NT2/D1 (cell line): ENCODE measurements at regions not wholly inside any gene's neighbourhood (a gene's known extent, or its start where the extent isn't known, plus 50 kb on each side); places are given as distances from the start of the nearest gene placed in this dataset.

Experiments used
- DNase-seq: peaks from one replicate; pipeline ENCODE4 v3.0.0-alpha.2; 2011; ENCODE audit warnings: low read depth, low spot score
- H3K27me3 ChIP-seq: 2 replicates; pipeline ENCODE4 v1.6.0; 2011; ENCODE audit warnings: mild to moderate bottlenecking; ENCODE audit not compliant: insufficient read length, insufficient read depth
- H3K36me3 ChIP-seq: 2 replicates; pipeline ENCODE4 v1.6.1; 2011; ENCODE audit warnings: mild to moderate bottlenecking, low read length, mixed read lengths; ENCODE audit not compliant: insufficient read depth, insufficient read length
- H3K4me1 ChIP-seq: 2 replicates; pipeline ENCODE4 v1.5.1; 2011; ENCODE audit not compliant: insufficient read depth, insufficient read length
- H3K4me3 ChIP-seq: 2 replicates; pipeline ENCODE4 v1.5.1; 2011; ENCODE audit warnings: low read depth; ENCODE audit not compliant: insufficient read length
- H3K9ac ChIP-seq: 2 replicates; pipeline ENCODE4 v1.6.0; 2011; ENCODE audit warnings: low read depth; ENCODE audit not compliant: insufficient read length
- H3K9me3 ChIP-seq: 2 replicates; pipeline ENCODE4 v1.5.1; 2011; ENCODE audit warnings: mild to moderate bottlenecking, low read length; ENCODE audit not compliant: insufficient read depth
- SUZ12 ChIP-seq: IDR thresholded peaks from 2 replicates; pipeline ENCODE4 v1.6.1; 2011; ENCODE audit not compliant: insufficient read length, insufficient read depth; ENCODE audit errors: extremely low read depth
- YY1 ChIP-seq: IDR thresholded peaks from 2 replicates; pipeline ENCODE4 v1.6.1; 2011; ENCODE audit not compliant: insufficient read length, insufficient read depth
- ZNF274 ChIP-seq: IDR thresholded peaks from 2 replicates; pipeline ENCODE4 v1.6.1; 2011; ENCODE audit warnings: mild to moderate bottlenecking, low read depth, low read length

DNA sequence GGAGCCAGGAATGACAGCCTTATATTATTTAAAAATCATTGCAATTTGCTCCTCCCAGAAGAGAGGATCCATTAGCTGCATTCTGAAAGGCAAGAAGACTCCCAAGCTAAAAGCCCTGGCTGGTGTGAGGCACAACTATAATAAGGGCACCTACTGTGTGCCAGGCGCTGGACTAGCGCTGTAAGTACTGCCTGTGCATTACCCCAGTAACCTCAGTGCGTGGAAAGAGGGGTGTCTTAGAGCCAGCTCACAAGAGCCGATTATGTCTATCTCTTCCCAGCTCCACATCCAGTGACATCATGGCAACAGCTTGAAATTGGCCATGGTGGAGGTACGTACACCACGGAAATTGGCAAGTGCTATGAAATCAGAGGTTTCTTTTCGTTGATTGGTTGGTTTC, 141.7 kb upstream of the IRF2BP2 start:
- Histone ChIP-seq H3K9me3 (no peaks in the 10 kb centered on the region), H3K4me1 (no peaks in the 10 kb centered on the region), H3K36me3 (no peaks in the 10 kb centered on the region), H3K9ac (no peak overlapping the region), H3K4me3 (no peak overlapping the region), H3K27me3 (no peaks in the 10 kb centered on the region)
- TF ChIP-seq SUZ12 (no peak), ZNF274 (no peak)
- DNase-seq: no peak

DNA sequence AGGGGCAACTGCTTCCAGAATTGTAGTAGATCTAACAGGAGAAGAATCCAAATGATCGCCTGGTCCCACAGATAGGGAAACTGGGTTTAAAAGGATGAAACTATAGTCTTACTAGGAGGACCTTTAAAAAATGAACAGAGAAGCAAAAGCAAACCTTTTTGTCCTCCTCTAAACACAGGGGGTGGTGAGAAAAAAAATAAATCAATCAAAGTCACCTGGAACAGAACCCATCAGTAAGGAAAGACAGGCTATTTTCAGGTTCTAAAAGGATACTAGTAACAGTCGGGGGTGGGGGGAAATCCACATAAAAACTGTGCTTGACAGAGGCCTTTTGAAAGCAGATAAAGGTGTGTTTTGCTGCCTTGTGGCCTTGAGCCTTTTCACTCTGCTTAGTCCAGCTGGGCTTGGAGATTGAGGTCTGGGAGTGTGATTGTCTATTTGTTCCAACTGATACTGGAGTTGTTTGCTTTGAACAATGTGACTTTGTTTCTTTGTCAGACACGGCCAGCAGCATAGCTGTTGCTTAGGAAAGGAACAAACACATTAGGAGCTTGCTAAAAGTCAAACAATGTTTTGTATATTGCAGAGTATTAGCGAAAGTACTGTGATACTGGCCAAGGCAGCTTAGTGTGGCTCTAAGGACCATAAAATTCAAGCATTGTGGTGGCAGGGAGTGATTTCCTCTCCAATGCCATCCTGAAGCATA, 141.1 kb upstream of the IRF2BP2 start:
- no peak overlapping the region for H3K9ac ChIP-seq
- DNase-seq: no peak

DNA sequence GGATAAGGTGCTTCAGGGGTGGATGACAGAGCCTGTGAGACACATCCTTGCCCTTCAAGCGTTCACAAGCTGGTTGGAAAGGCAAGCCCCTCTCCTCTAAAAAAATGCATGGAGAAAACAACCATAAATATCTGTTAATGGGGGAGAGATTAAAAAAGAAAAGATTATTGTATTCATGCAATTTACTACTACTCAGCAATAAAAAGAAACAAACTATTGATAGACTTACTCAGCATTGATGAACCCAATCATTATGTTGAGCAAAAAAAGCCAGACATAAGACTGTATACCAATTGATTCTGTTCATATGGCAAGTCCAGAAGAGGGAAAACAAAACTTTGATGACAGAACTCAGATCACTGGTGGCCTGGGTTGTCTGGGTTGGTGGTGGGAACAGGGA, 138.7 kb upstream of the IRF2BP2 start:
- H3K27me3 ChIP-seq: no peaks in the 10 kb centered on the region
- no peak for TF ChIP-seq YY1
- no peak for TF ChIP-seq ZNF274
- TF ChIP-seq SUZ12: no peak

More for the DNA sequence above, 141.1 kb upstream of the IRF2BP2 start:
- H3K4me1 ChIP-seq: peaks cover under 1% of the 10 kb centered on the region
- TF ChIP-seq SUZ12: no peak
- TF ChIP-seq YY1: no peak
- TF ChIP-seq ZNF274: no peak
- no peaks in the 10 kb centered on the region for H3K9me3 ChIP-seq
- H3K36me3 ChIP-seq: no peaks in the 10 kb centered on the region
- no peaks in the 10 kb centered on the region for H3K27me3 ChIP-seq
- H3K4me3 ChIP-seq: no peak overlapping the region

DNA sequence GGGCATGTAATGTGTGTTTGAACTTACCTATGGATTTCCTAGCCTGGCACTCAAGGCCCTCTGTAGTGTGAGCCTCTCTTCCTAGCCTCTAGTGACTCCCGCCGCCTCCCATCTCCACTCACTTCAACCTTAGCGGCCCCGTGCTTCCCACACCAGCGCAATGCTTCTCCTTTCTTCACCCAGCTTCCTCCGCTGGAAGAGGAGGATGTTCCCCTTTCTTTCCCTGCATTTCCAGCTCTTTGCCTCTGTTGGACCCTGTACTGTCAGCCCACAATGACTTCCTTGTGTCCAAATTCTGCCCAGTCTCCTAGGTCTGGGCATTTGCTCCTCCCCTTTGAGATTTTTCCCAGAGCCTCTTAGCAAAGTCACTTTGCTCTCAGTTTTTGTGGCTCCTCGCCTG, 138.1 kb upstream of the IRF2BP2 start:
- Histone ChIP-seq H3K9ac (no peak overlapping the region), H3K4me3 (no peak overlapping the region), H3K27me3 (no peaks in the 10 kb centered on the region), H3K36me3 (no peaks in the 10 kb centered on the region), H3K9me3 (no peaks in the 10 kb centered on the region), H3K4me1 (peaks cover 8% of the 10 kb centered on the region)
- no peak for DNase-seq
- TF ChIP-seq YY1: no peak

More for the DNA sequence above, 138.7 kb upstream of the IRF2BP2 start:
- DNase-seq: no peak
- Histone ChIP-seq H3K9ac (no peak overlapping the region), H3K4me3 (no peak overlapping the region), H3K36me3 (no peaks in the 10 kb centered on the region), H3K4me1 (peaks cover 6% of the 10 kb centered on the region), H3K9me3 (no peaks in the 10 kb centered on the region)

DNA sequence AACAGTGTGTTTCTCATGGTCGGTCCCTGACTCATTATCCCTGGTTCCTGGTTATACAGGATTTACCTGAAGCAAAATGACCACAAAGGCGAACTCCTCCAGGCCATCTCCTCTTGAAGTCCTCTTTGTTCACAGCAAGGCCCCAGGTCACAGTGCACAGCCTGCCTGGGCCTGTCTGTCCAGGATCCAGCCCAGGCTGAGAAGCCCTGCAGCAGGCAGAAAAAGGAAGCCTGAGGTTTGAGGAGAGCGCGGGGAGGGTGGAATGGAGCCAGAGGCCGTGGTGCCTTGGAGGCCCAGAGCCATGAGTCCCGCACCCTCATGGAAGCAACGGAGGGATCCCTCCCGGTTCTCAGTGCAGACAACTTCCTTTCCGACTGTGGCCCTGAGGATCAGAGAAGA, 136.8 kb upstream of the IRF2BP2 start:
- TF ChIP-seq SUZ12 (no peak), ZNF274 (no peak), YY1 (no peak)
- Histone ChIP-seq H3K4me3 (no peak overlapping the region), H3K4me1 (peaks cover 8% of the 10 kb centered on the region), H3K9me3 (no peaks in the 10 kb centered on the region), H3K36me3 (no peaks in the 10 kb centered on the region), H3K9ac (no peak overlapping the region), H3K27me3 (no peaks in the 10 kb centered on the region)
- no peak for DNase-seq

DNA sequence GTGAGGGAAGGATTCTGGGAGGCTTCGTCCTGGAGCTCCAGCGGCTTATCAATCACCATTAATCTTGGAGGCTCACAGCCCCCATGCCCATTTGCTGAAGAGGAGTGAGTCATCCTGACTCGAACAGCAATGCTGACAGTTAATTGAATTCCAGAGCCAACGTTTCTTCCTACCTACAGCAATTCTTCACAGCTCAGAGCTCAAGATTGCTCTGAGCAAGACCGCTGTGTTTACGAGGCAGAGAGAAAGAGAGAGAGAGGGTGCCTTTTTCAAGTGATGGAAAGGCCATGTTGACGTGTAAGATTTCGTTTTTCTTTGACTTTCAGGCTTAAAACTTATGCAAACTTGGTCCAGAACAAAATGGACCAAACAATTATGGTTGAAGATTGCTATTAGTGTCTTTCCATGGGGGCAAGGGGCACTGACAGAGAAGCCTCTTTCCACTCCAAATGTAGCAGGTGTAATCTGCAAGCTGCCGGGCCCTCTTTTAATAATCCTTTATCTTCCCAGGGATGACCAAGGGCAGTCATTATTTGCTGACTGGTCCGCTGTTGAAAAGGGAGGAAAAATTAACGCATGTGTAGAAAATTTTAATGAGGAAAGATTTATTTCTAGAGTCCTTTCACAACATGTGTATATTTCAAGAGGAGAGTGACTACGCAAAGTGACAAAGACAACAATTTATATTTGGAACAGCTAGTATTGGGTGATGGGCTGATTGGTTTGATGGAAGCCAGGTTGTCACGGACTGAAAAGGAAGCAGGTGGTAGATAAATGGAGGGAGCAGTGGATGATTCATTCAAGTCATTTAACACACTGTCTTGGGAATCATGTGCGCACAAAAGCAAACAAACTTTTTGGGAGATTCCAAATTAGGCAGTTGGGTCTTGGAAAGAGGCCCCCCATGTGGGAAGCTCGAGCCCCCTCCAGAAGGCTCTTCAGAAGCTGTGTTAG, 136.1 kb upstream of the IRF2BP2 start:
- H3K9ac ChIP-seq: no peak overlapping the region
- H3K27me3 ChIP-seq: no peaks in the 10 kb centered on the region
- no peaks in the 10 kb centered on the region for H3K36me3 ChIP-seq
- no peak for TF ChIP-seq YY1
- no peak for TF ChIP-seq ZNF274
- no peak for TF ChIP-seq SUZ12
- peaks cover 8% of the 10 kb centered on the region for H3K4me1 ChIP-seq
- peak; percentile 73 for DNase-seq
- no peaks in the 10 kb centered on the region for H3K9me3 ChIP-seq
- H3K4me3 ChIP-seq: no peak overlapping the region

DNA sequence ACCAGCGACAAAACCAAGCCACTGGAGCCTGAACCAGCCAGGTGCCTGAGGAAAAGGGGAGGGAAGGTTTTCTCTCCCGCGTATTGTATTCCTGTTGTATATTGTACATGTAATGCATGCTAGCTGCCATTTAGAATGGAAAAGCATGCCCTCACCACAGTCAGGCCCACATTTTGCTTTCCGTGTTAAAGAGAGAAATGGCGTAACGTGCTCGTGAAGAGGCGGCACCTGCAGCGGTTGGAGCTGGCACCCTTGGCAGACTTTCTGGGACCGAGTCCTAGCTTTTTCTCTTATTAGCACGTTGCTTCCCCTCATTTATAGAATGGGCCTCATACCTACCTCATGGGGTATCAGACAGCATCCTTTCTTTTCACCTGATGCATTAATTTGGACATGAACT, 135.3 kb upstream of the IRF2BP2 start:
- Histone ChIP-seq H3K36me3 (no peaks in the 10 kb centered on the region), H3K4me3 (no peak overlapping the region), H3K9ac (peak overlapping the region; percentile 52), H3K27me3 (no peaks in the 10 kb centered on the region), H3K9me3 (no peaks in the 10 kb centered on the region), H3K4me1 (peaks cover 8% of the 10 kb centered on the region)
- no peak for DNase-seq
- TF ChIP-seq SUZ12: no peak
- no peak for TF ChIP-seq YY1
- TF ChIP-seq ZNF274: no peak
